MCF 10A (cell line): ENCODE measurements at regions not wholly inside any gene's neighbourhood (a gene's known extent, or its start where the extent isn't known, plus 50 kb on each side); places are given as distances from the start of the nearest gene placed in this dataset.

Source experiments
- BruUV-seq: library from RNA; stranded (reverse); fragments of 400-500 nt; replicated peaks from 2 replicates; lab custom pipeline; 2021; lab: Mats Ljungman, UMichigan
- CTCF ChIA-PET: fragments of 300-600 bp; sonication (Branson Sonifier 250); formaldehyde crosslinking; extraction: SDS; loops from one replicate; lab custom pipeline; 2021; ENCODE audit warnings: antibody characterized with exemption, inconsistent platforms; lab: Yijun Ruan, JAX
- POLR2A ChIA-PET: fragments of 300-600, 350-650 bp; sonication (Branson Sonifier 250); formaldehyde crosslinking; extraction: SDS; loops from one replicate; lab custom pipeline; 2020; ENCODE audit warnings: antibody characterized with exemption, inconsistent platforms; lab: Yijun Ruan, JAX
- DNase-seq: peaks from one replicate; pipeline ENCODE4 v3.0.0-alpha.2; 2018; ENCODE audit not compliant: unreplicated experiment
- H3K27ac Mint-ChIP-seq: one replicate; pipeline ENCODE4 v1.8.0; 2022; ENCODE audit warnings: mild to moderate bottlenecking, low read depth, mixed read lengths; ENCODE audit not compliant: unreplicated experiment
- H3K27me3 Mint-ChIP-seq: one replicate; pipeline ENCODE4 v1.8.0; 2022; ENCODE audit warnings: mixed read lengths; ENCODE audit not compliant: insufficient read depth, unreplicated experiment
- H3K36me3 Mint-ChIP-seq: one replicate; pipeline ENCODE4 v1.8.0; 2022; ENCODE audit warnings: mild to moderate bottlenecking, moderate library complexity, mixed read lengths; ENCODE audit not compliant: insufficient read depth, unreplicated experiment
- H3K4me1 Mint-ChIP-seq: one replicate; pipeline ENCODE4 v1.8.0; 2022; ENCODE audit warnings: mixed read lengths; ENCODE audit not compliant: insufficient read depth, unreplicated experiment
- H3K4me3 Mint-ChIP-seq: one replicate; pipeline ENCODE4 v1.8.0; 2022; ENCODE audit warnings: mild to moderate bottlenecking, moderate library complexity, mixed read lengths; ENCODE audit not compliant: unreplicated experiment
- H3K9me3 Mint-ChIP-seq: one replicate; pipeline ENCODE4 v1.8.0; 2022; ENCODE audit warnings: mixed read lengths; ENCODE audit not compliant: unreplicated experiment
- CTCF ChIP-seq: fragments of 200-600 bp; IDR thresholded peaks from one replicate; pipeline ENCODE4 v1.8.0; 2022; ENCODE audit warnings: antibody characterized with exemption, mild to moderate bottlenecking; ENCODE audit not compliant: unreplicated experiment
- intact Hi-C: fragments of 100-400 bp; cut with micrococcal nuclease; formaldehyde crosslinking; loops from 2 replicates; pipeline ENCODE4 v1.14.1; 2022

- Mint-ChIP-seq H3K9me3 (no peaks in the 10 kb centered on the region), H3K4me3 (no peak overlapping the region), H3K4me1 (no peaks in the 10 kb centered on the region), H3K27me3 (no peaks in the 10 kb centered on the region), H3K36me3 (no peaks in the 10 kb centered on the region), H3K27ac (no peak overlapping the region)
- intact Hi-C loops, result no loop called here
- BruUV-seq, result no TSS peak
- CTCF ChIA-PET, result interaction anchor here (0.6 kb wide), 1 partner anchor 216 kb away, joined by 3 read pairs; no protein-coding TSS in a partner anchor
- POLR2A ChIA-PET, result no interaction called here
- no peak for TF ChIP-seq CTCF
- DNase-seq, result no peak
Observed at GRCh38 chr2:149814901-149815300, 227.3 kb upstream of the MMADHC start.

DNA sequence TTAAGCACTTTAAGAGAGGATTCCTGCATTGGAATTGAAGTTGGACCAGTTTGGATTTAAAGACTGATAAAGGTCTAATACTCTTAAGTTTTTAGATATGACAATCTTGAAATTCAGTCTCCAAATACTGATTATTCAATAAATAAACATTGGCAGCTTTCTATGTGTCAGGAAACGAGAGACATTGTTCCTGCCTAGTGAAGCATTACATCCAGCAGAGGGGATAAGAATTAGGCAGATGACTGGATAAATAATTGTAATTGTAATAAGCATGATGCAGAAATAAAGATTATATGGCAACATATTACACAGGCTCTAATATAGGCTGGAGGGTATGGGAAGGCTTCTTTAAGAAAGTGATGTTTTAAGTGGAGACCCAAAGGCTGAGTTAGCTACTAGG, 226.5 kb upstream of the MMADHC start:
- Mint-ChIP-seq H3K4me3 (no peak overlapping the region), H3K27ac (no peak overlapping the region), H3K27me3 (no peaks in the 10 kb centered on the region), H3K9me3 (no peaks in the 10 kb centered on the region), H3K36me3 (no peaks in the 10 kb centered on the region), H3K4me1 (no peaks in the 10 kb centered on the region)
- no peak for TF ChIP-seq CTCF
- no peak for DNase-seq
- POLR2A ChIA-PET, result no interaction called here
- intact Hi-C loops, result no loop called here
- BruUV-seq, result no TSS peak
- CTCF ChIA-PET, result no interaction called here

- Mint-ChIP-seq H3K27me3 (no peaks in the 10 kb centered on the region), H3K4me1 (no peaks in the 10 kb centered on the region), H3K27ac (no peak overlapping the region), H3K36me3 (no peaks in the 10 kb centered on the region), H3K4me3 (no peak overlapping the region), H3K9me3 (no peaks in the 10 kb centered on the region)
- POLR2A ChIA-PET, result no interaction called here
- intact Hi-C loops, result no loop called here
- no peak for DNase-seq
- TF ChIP-seq CTCF, result no peak
- BruUV-seq, result no TSS peak
- CTCF ChIA-PET, result interaction anchor here (0.6 to 1.6 kb wide), 2 partner anchors 9 to 41 kb away, joined by 3 to 10 read pairs; no protein-coding TSS in a partner anchor
Observed at GRCh38 chr2:149808556-149808955, 221.0 kb upstream of the MMADHC start.

DNA sequence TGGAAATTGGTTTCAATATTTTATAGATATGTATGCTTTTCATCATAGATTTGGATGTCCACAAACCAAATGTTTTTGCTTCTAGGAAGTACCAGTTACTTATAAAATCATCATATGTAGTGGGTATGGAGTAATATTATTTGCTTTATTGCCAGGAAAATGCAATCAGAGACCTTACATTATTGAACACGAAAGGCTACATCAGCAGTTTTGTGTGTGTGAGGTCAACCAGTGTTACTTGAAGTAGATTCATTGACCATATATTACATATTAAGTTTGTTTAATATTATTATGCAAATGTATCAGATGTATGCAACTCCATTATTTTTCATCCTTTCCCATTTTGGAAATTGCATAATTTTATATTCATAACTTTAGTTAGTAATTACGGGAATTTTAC, 219.1 kb upstream of the MMADHC start:
- Mint-ChIP-seq H3K27ac (no peak overlapping the region), H3K36me3 (no peaks in the 10 kb centered on the region), H3K9me3 (no peaks in the 10 kb centered on the region), H3K4me3 (no peak overlapping the region), H3K27me3 (no peaks in the 10 kb centered on the region), H3K4me1 (no peaks in the 10 kb centered on the region)
- no peak for DNase-seq
- ChIA-PET CTCF (interaction anchor here (0.7 kb wide), 1 partner anchor 320 kb away, joined by 3 read pairs; no protein-coding TSS in a partner anchor), POLR2A (no interaction called here)
- intact Hi-C loops, result no loop called here
- TF ChIP-seq CTCF, result no peak
- BruUV-seq, result no TSS peak
